ENCODE measurements at regions not wholly inside any gene's neighbourhood (a gene's known extent, or its start where the extent isn't known, plus 50 kb on each side); places are given as distances from the start of the nearest gene placed in this dataset.

GRCh38 chr12:30268041-30268440 is 427.6 kb downstream of the IPO8 start:
- no peak for TF ChIP-seq POLR2AphosphoS5 (IDR thresholded peaks at IDR 0.05)
- TF ChIP-seq POLR2A (IDR thresholded peaks at IDR 0.05): no peak
- TF ChIP-seq CTCF (IDR thresholded peaks at IDR 0.05): no peak

Data from breast epithelium (tissue), 3 donors.